Esophagus muscularis mucosa (tissue), 4 donors: ENCODE measurements at regions not wholly inside any gene's neighbourhood (a gene's known extent, or its start where the extent isn't known, plus 50 kb on each side); places are given as distances from the start of the nearest gene placed in this dataset.

Source experiments
- CTCF ChIP-seq, 3 experiments: fragments of 200-600 bp in 2 of 3; fragments of 450-650 bp in 1 of 3; sonication (generic) in 2 of 3; IDR thresholded peaks; one replicate each; pipeline ENCODE4 v1.5.1; 2017 to 2019; ENCODE audit warnings: antibody characterized with exemption in 3 of 3, mild to moderate bottlenecking in 2 of 3, moderate library complexity in 1 of 3
- EP300 ChIP-seq: sonication (generic); formaldehyde crosslinking; IDR thresholded peaks from one replicate; pipeline ENCODE4 v1.6.1; 2017; ENCODE audit warnings: antibody characterized with exemption
- POLR2A ChIP-seq: fragments of 450-650 bp; IDR thresholded peaks from one replicate; pipeline ENCODE4 v1.6.1; 2017; ENCODE audit warnings: antibody characterized with exemption, moderate library complexity, mild to moderate bottlenecking, low read depth
- POLR2AphosphoS5 ChIP-seq, 2 donors: sonication (generic); formaldehyde crosslinking; IDR thresholded peaks; one replicate each; pipeline ENCODE4 v1.6.1; 2017; ENCODE audit warnings: antibody characterized with exemption in 2 of 2

- TF ChIP-seq CTCF (IDR thresholded peaks at IDR 0.05) = no peak
- no peak for TF ChIP-seq EP300
- TF ChIP-seq POLR2A = no peak
- no peak for TF ChIP-seq POLR2AphosphoS5 (IDR thresholded peaks at IDR 0.05)
These were observed 86.8 kb upstream of the ZFP42 start for GRCh38 chr4:187908731-187909130.
